Renal cortex interstitium (tissue), 11 donors: ENCODE measurements at regions not wholly inside any gene's neighbourhood (a gene's known extent, or its start where the extent isn't known, plus 50 kb on each side); places are given as distances from the start of the nearest gene placed in this dataset.
"Not testable (repeated sequence)": the region's sequence is repeated elsewhere in the genome, so short reads cannot be mapped to it uniquely, and the experiment has no call there.

ENCODE experiments used
- DNase-seq, 11 donors: peaks; one replicate each; pipeline ENCODE4 v3.0.0-alpha.2; 2013; ENCODE audit warnings: low read depth in 9 of 11, low spot score in 4 of 11; ENCODE audit errors: extremely low read depth in 1 of 11

DNA sequence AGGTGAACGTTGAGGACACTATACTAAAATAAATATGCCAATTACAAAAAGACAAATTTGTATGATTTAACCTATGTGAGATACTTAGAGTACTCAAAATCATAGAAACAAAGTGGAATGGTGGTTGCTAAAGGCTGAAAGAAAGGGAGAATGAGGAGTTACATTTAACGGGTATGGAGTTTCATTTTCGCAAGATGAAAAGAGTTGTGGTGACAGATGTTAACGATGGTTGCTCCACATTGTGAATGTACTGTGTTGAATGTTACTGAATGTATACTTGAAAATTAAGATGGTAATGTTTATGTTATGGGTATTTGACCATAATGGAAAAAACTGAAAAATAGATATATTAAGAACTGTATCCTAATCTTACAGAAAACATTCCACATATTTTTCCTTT, 51.3 kb upstream of the MOCS2 start:
- DNase-seq, result no peak

- no peak for DNase-seq
These were observed 52.3 kb upstream of the MOCS2 start for GRCh38 chr5:53161876-53162275.

DNA sequence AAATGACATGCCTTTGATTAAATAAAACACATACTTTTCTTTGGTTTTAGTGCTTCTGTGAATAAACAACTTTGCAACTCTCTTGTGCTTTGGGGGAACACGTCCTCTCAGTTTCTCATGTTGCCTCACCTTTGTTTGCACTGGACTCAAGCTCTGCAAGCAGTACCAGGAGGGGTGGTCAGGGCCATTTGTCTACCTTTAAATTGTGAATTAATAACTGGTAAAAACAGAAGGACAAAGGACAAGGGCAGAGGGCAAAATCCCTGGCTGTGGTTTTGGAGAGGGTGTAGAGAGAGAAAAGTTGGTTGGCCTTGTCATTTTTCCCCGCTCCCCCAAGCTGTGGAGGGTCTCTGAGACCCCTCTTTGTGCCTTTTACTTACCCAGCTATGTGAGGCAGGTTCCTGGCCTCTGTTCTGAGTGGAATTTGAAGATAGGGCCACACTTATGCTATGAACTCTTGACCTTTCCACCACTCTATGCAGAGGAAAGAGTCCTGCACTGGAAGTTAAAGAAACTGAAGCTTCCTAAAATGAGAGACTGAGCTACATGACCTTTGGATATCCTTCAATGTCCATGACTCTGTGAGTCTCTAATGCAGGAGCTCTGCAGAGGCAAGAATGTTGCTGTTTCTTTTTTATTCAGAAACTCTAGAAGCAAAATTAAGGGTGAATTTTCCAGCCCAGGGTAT, 55.1 kb upstream of the MOCS2 start:
- DNase-seq, result no peak

- DNase-seq, result no peak
These were observed 56.0 kb upstream of the MOCS2 start for GRCh38 chr5:53165431-53166182.

- DNase-seq, result no peak
These were observed 56.6 kb upstream of the MOCS2 start for GRCh38 chr5:53166183-53166495.

DNA sequence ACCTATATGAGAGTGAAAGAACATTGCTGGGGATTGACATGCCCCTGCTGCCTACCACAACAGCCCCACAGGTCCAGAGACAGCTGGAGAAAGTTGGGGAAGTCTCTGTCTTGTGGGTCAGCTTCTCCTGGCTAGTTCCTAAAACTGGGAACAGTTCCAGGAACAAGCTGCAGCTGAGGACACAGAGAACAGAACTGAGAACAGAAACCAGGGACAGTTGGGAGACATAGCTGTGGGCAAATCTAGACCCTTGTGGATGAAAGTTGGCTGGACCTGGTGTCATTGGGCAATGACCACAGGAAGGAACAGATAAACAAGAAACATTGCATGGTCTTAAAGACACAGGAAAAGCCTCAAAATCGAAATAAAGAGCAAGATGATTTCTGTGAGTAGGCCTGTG, 58.3 kb upstream of the MOCS2 start:
- no peak for DNase-seq

- DNase-seq, result no peak
These were observed 60.4 kb upstream of the MOCS2 start for GRCh38 chr5:53169933-53170332.

DNA sequence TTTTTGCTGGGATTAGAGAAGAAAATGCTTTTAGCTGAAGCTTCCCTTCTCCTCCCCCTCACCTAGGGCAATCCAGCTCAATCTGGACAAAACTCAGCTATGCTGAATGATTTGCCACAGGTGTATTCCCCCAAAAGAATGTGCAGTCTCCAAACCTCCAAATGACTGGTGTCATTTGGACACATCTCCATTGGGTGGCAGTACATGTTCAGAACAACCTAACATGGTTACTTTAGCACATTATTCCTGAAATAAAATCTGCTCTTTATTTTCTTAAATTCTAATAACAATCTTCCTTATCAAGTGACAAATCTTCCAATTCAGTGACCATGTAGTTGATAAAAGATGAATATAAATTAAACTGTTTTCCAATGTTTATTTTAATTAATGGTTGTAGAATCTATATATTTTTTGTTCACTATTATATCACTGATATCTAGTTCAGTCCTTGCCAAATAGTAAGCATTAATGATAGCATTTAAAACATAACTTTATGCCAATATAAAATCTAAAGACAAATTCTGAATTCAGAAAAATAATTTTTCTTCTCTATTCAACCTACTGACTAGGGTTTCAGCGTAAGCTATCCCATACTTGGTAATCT, 61.3 kb upstream of the MOCS2 start:
- DNase-seq, result peak in 3 of 11 donors; percentile 18 to 25 (median 23)

- DNase-seq, result not testable (repeated sequence)
These were observed 62.5 kb upstream of the MOCS2 start for GRCh38 chr5:53172073-53172472.

DNA sequence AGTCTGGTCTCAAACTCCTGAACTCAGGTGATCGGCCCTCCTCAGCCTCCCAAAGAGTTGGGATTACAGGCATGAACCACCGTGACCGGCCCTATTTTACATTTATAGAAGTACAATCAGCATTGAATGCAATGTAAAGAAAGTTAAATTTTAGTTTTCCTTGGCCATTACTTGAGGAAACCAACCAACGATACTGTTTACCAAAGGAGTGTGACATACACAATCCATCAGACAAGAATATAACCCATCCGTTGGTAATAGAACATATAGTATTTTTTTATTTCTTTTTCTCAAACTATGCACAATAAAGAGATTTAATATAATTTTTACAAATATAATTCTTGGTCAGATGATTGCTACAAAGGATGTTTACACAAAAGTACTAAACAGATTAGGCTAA, 63.1 kb upstream of the MOCS2 start:
- no peak for DNase-seq

DNA sequence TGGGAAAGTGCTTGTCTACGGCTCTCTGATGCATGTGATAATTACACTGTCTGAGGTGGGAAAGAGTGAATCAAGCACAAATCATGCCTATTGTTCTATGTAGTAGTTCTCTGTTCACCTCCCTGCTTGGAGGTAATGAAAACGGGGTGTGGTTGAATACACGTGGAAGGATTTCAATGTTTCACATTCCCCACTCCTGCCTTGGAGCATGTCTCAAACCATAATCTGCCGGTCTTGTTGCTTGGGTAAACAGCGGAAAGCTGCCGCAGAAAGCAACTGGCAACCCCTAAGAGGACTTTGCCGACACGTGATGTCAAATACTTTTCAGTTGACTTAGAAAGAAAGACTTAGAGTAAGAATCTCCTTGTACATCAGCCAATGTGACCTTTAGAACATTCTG, 63.5 kb upstream of the MOCS2 start:
- DNase-seq, result no peak

DNA sequence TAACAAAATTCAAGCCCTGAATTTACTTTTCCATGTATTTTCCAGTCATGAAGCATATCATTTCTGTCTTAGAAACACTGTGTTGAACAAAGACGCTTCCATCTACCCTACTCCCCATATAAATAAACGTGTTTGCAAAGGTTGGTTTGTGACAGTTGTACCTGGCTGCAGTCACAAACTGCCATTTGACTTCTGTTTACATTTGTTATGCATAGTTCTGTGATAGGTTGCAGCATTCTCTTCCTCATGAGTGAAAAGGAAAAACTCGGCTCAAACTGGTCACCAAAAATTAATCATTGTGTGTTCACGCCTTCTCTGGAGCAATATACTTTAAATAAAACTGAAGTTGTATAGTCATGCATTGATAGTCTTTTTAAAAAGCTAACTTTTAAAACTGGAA, 69.3 kb upstream of the MOCS2 start:
- no peak for DNase-seq

DNA sequence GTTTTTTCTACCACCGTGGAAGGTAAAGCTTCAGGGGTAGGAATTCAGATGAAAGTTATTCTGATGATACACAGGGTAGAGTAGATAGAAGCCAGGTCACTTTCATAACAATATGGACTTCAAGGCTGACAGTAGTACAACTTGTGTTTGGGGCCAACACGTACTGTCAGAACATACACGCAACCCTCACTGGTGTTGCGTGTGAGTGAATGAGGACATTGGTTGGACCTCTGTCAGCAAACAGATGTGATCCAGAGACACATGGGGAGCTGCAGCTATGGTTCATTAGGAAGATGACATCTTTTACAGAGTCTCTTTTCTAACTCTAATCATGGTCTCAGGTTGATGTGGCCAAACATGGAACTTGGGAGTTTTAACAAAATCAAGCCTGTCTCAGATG, 70.1 kb upstream of the MOCS2 start:
- DNase-seq, result no peak

DNA sequence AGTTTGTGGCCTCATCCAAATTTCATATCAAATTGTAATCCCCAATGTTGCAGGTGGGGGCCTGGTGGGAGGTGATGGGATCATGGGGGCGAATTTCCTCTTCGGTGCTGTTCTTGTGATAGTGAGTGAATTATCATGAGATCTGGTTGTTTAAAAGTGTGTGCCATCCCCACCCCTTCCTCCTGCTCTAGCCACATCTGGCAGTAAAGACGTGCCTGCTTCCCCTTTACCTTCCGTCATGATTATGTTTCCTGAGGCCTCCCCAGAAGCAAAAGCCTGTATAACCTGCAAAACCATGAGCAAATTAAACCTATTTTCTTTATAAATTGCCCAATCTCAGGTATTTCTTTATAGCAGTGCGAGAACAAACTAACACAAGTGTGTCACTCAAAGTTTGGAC, 71.0 kb upstream of the MOCS2 start:
- no peak for DNase-seq

DNA sequence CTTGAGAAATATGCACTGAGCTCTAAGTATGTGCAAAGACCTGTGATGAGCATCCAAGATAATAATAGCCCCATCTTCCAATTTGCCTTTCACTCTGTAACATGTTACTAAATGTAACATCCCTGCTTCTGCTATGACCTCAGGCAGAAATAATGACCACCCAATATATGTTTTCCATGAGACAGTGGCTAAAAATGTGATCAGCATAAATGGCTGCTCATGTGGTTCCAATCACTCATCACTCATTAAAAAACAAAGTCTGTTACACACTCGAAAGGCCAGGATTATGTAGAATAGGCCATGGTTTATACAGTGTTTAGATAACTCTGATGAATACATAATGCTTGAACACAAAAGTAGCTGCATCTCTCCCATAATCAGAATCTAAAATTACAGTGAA, 71.4 kb upstream of the MOCS2 start:
- DNase-seq, result no peak

DNA sequence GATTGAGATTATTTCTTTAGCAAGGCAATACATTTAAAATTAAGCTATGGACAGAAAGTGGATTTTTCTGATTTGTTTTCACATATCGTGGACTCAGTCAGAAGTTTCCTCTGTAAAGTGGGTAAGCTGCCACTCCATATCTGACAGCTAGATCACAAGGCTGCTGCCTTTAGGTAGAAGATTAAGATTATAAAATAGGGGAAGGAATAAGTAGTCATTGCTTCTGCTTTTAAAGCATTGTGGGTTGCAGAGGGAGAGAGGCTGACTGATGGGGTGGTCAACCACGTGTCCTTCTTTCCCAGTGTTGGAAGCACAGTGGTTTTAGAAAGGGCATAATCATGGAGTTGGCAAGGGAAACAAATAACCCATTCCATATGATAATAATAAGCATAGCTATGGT, 74.3 kb upstream of the MOCS2 start:
- no peak for DNase-seq

DNA sequence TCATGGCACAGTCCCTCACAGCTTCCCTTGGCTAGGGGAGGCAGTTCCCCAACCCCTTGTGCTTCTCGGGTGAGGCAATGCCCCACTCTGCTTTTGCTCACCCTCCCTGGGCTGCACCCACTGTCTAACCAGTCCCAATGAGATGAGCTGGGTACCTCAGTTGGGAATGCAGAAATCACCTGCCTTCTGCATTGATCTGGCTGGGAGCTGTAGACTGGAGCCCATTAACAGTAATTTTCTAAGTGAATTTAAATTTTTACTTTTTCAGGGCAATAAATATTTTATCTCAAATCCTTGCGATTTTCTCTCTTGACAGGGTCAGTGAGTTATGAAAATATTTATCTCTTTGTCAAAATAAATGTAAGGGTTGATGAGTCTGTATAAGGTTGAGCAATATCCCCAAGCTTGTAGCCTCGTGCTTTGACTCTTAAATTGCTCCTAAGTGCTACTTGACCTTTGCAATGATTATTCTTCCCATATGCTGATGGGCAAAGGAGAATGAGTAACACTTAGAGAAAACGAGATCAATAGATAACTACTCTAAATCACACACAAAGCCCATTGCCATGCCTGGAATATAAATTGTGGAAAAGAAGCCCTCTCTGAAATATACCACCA, 82.1 kb upstream of the MOCS2 start:
- DNase-seq, result no peak

- DNase-seq, result no peak
These were observed 84.5 kb upstream of the MOCS2 start for GRCh38 chr5:53194086-53194485.

- DNase-seq, result no peak
These were observed 90.3 kb upstream of the MOCS2 start for GRCh38 chr5:53199882-53200281.

- DNase-seq, result no peak
These were observed 90.7 kb upstream of the MOCS2 start for GRCh38 chr5:53200306-53200705.
